Fibroblast of skin of left biceps (primary cell): ENCODE measurements at regions not wholly inside any gene's neighbourhood (a gene's known extent, or its start where the extent isn't known, plus 50 kb on each side); places are given as distances from the start of the nearest gene placed in this dataset.

Experiments
- DNase-seq, 2 experiments: peaks; one replicate each; pipeline ENCODE4 v3.0.0-alpha.2; 2013; ENCODE audit warnings: low read depth in 2 of 2

- no peak for DNase-seq
Observed at GRCh38 chr2:122634920-122635319, 879.5 kb downstream of the TSN start.

GRCh38 chr2:122635686-122636085, 880.2 kb downstream of the TSN start:
- DNase-seq = no peak

- no peak for DNase-seq
Observed at GRCh38 chr2:122636097-122636496, 880.6 kb downstream of the TSN start.

GRCh38 chr2:122639176-122639575, 883.7 kb downstream of the TSN start:
- no peak for DNase-seq

GRCh38 chr2:122639711-122640110, 884.3 kb downstream of the TSN start:
- no peak for DNase-seq

GRCh38 chr2:122643725-122644329, 888.4 kb downstream of the TSN start:
- DNase-seq = peak; percentile 51 to 56

GRCh38 chr2:122651236-122651635, 895.8 kb downstream of the TSN start:
- no peak for DNase-seq

- DNase-seq = no peak
Observed at GRCh38 chr2:122651780-122652179, 896.3 kb downstream of the TSN start.

- DNase-seq = no peak
Observed at GRCh38 chr2:122652670-122653069, 897.2 kb downstream of the TSN start.

GRCh38 chr2:122656403-122656802, 901.0 kb downstream of the TSN start:
- DNase-seq = no peak

- no peak for DNase-seq
Observed at GRCh38 chr2:122660786-122661634, 905.6 kb downstream of the TSN start.

GRCh38 chr2:122663620-122664019, 908.2 kb downstream of the TSN start:
- DNase-seq = no peak

GRCh38 chr2:122669627-122670026, 914.2 kb downstream of the TSN start:
- DNase-seq = no peak

GRCh38 chr2:122670897-122671296, 915.4 kb downstream of the TSN start:
- no peak for DNase-seq

GRCh38 chr2:122680662-122681061, 925.2 kb downstream of the TSN start:
- DNase-seq = no peak

- no peak for DNase-seq
Observed at GRCh38 chr2:122681626-122682025, 926.2 kb downstream of the TSN start.

GRCh38 chr2:122682356-122682755, 926.9 kb downstream of the TSN start:
- DNase-seq = no peak

- DNase-seq = no peak
Observed at GRCh38 chr2:122683018-122683417, 927.6 kb downstream of the TSN start.

- DNase-seq = no peak
Observed at GRCh38 chr2:122692400-122693083, 937.1 kb downstream of the TSN start.

- DNase-seq = no peak
Observed at GRCh38 chr2:122697415-122697814, 942.0 kb downstream of the TSN start.

GRCh38 chr2:122703676-122704075, 948.2 kb downstream of the TSN start:
- no peak for DNase-seq

- DNase-seq = no peak
Observed at GRCh38 chr2:122704109-122704563, 948.7 kb downstream of the TSN start.

- no peak for DNase-seq
Observed at GRCh38 chr2:122705746-122706145, 950.3 kb downstream of the TSN start.
